Stomach (tissue), 4 donors: ENCODE measurements at regions not wholly inside any gene's neighbourhood (a gene's known extent, or its start where the extent isn't known, plus 50 kb on each side); places are given as distances from the start of the nearest gene placed in this dataset.
"Not testable (repeated sequence)": the region's sequence is repeated elsewhere in the genome, so short reads cannot be mapped to it uniquely, and the experiment has no call there.

ENCODE experiments used
- CTCF ChIP-seq, 7 experiments: fragments of 450-650 bp in 4 of 7; fragments of 200-600 bp in 3 of 7; sonication (generic) in 3 of 7; IDR thresholded peaks; one replicate each; pipeline ENCODE4 v1.5.1; 2016 to 2019; ENCODE audit warnings: antibody characterized with exemption in 7 of 7, control low read depth in 2 of 7, mild to moderate bottlenecking in 1 of 7
- POLR2A ChIP-seq, 4 donors: fragments of 450-650 bp; IDR thresholded peaks; one replicate each; pipeline ENCODE4 v1.6.1; 2016; ENCODE audit warnings: antibody characterized with exemption in 4 of 4, control low read depth in 2 of 4, mild to moderate bottlenecking in 1 of 4, moderate library complexity in 1 of 4

- TF ChIP-seq CTCF, POLR2A (IDR thresholded peaks at IDR 0.05): not testable (repeated sequence)
These were observed 786.0 kb upstream of the SORCS1 start for GRCh38 chr10:107950411-107951062.
